Omental fat pad (tissue), 3 donors: ENCODE measurements at regions not wholly inside any gene's neighbourhood (a gene's known extent, or its start where the extent isn't known, plus 50 kb on each side); places are given as distances from the start of the nearest gene placed in this dataset.

Experiments
- ATAC-seq: fragments of 150-250 bp; one replicate; pipeline ENCODE4 v1.9.1; 2016; ENCODE audit warnings: mild to moderate bottlenecking, moderate library complexity; ENCODE audit not compliant: low FRiP score
- DNase-seq: peaks from one replicate; pipeline ENCODE4 v3.0.0-alpha.2; 2019; ENCODE audit warnings: low spot score
- TF ChIP-seq, protein P1 (sequence below), 3 donors: fragments of 450-650 bp; IDR thresholded peaks; one replicate each; pipeline ENCODE4 v1.5.1; 2016 to 2017; ENCODE audit warnings: antibody characterized with exemption in 3 of 3, mild to moderate bottlenecking in 3 of 3, moderate library complexity in 2 of 3

DNA sequence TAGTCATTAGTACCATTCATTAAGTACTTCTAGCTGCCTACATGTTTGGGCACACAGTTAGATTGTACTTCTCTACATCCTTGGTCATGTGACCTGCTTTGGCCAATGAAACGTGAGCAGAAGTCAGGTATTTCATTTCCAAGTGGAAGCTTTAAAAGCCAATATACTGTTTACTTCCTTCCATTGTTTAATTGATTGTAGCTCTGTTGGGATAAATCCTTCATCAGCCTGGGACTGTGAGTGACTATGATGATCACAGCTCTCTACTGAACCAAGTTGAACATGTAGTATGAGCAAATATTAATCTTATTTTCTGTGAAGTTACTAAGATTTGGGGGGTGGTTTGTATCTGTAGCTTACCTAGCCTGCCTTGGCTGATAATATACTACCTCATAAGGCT is 116.5 kb upstream of the ROPN1 start:
- DNase-seq = no peak
- ATAC-seq = no peak
- TF ChIP-seq, protein P1, sequence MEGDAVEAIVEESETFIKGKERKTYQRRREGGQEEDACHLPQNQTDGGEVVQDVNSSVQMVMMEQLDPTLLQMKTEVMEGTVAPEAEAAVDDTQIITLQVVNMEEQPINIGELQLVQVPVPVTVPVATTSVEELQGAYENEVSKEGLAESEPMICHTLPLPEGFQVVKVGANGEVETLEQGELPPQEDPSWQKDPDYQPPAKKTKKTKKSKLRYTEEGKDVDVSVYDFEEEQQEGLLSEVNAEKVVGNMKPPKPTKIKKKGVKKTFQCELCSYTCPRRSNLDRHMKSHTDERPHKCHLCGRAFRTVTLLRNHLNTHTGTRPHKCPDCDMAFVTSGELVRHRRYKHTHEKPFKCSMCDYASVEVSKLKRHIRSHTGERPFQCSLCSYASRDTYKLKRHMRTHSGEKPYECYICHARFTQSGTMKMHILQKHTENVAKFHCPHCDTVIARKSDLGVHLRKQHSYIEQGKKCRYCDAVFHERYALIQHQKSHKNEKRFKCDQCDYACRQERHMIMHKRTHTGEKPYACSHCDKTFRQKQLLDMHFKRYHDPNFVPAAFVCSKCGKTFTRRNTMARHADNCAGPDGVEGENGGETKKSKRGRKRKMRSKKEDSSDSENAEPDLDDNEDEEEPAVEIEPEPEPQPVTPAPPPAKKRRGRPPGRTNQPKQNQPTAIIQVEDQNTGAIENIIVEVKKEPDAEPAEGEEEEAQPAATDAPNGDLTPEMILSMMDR (IDR thresholded peaks at IDR 0.05) = no peak

DNA sequence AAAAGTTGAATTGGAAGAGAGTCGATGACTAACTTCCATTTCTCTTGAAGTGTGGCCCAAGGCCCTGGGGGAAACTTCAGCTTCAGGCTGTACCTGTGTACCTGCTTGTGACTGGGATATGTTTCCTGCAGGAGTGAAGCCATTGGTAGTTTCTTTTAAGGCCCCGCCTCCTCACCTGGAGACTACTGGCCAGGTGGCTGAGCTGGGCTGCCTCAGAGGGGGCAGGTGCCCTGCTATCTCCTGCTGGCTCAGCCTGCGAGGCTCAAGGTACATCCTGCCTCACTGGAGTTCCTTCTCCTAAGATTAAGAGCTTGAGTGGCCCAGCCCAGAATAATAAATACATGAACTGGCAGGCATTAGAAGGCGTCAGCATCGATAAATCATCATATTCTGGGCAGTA is 121.6 kb upstream of the ROPN1 start:
- TF ChIP-seq, protein P1 (IDR thresholded peaks at IDR 0.05) = no peak
- ATAC-seq (no peak), DNase-seq (no peak)

DNA sequence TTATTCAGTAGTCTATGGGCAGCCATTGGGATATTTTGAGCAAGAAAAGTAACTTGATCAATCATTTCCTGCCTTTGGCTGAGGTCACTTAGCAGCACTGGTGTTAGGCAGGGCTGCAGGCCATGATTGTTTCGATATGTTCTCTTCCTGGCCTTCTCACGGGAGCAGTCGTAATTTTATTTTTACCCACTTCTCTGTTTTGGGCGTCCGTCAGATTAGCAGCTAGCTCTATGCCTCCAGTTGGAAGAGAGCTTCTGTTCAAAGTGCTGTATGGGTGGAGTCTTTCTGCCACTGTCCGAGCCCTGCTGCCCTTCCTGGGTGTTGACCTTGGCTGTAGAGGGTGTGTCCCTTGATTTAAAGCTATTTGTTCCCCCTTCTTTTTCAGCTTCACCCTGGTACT is 123.4 kb upstream of the ROPN1 start:
- DNase-seq = no peak
- TF ChIP-seq, protein P1 (IDR thresholded peaks at IDR 0.05) = no peak
- no peak for ATAC-seq

DNA sequence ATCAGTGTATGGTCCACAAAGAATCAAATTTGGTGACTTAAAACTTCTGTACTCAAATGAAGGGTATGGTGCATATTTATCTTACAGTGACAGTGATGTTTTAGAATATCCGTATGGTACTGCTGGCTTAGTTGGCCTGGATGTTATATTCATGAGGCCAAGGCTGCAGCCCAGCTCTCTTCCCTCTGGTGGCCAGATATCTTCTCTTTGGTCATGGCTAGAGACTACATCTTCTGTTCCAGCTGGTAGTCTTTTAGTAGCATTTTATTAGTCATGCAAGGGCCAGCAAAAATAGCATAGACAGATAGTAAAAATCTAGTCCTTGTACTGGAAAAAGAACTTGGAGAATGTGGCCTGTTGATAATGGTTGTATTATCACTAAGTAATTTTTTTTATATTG is 124.0 kb upstream of the ROPN1 start:
- DNase-seq = no peak
- TF ChIP-seq, protein P1 (IDR thresholded peaks at IDR 0.05) = no peak
- ATAC-seq = no peak

DNA sequence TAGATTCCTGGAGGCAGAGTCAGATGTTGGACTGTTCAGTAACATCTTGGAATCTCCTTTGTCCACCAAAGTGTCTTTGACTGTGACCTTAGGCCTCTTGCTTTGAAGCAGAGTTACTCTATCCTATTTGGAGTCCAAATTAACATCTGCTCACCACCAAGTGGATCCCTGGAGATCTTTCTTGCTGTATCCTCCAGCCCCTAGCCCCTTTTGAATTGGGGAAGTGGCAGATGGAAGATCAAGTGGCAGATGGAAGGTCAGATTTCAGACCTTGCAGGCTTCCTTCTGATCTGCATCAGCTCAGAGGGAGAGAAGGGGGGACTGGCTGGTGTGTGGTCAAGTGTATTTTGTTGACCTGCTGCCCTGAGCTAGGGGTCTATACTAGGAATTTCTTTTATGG is 125.0 kb upstream of the ROPN1 start:
- ATAC-seq (no peak), DNase-seq (no peak)
- TF ChIP-seq, protein P1 (IDR thresholded peaks at IDR 0.05) = no peak

DNA sequence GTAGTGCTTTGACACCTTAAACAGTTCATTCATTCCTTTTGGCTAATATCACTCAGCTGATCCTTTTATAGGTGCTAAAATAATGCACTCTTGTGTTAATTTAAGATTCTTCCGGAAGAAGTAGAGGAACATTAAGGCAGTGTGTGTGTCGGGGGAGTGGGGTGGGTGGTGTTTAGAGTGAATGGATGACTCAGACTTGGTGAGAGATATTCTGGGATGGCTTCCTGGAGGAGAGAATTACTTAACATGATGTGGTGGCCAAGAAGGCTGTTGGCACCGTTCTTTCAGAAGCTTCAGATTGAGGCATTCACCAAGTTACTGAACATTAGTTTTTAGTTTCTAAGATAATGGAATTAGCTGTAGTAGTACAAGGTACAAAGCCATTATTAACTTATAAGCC is 125.6 kb upstream of the ROPN1 start:
- DNase-seq (no peak), ATAC-seq (peak; percentile 86)
- TF ChIP-seq, protein P1 (IDR thresholded peaks at IDR 0.05) = no peak

DNA sequence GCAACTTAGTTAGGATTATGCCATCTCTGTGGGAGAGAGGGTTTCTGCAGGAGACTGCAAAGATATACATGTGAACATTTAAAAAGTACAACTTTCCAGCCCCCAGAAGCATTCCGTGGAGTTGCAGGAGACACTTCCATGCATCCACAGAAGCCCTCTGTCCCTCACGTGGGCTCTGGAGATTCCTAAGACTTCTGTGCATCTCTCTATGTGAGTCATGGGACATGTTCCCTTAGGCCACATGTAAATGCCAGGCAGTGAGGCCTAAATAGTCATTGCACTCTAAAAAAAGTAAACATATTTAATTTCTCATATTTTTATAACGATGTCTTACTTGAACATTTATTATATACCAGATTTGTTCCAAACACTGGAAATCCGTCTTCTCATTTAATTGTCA is 126.5 kb upstream of the ROPN1 start:
- DNase-seq = no peak
- no peak for ATAC-seq
- TF ChIP-seq, protein P1 (IDR thresholded peaks at IDR 0.05) = no peak
